CD14-positive monocyte (primary cell): ENCODE measurements at regions not wholly inside any gene's neighbourhood (a gene's known extent, or its start where the extent isn't known, plus 50 kb on each side); places are given as distances from the start of the nearest gene placed in this dataset.

ENCODE experiments used
- DNase-seq, 3 donors: peaks; one replicate each; pipeline ENCODE4 v3.0.0-alpha.2; 2011 to 2022
- H2AFZ ChIP-seq: 2 replicates; pipeline ENCODE4 v1.6.0; 2012; ENCODE audit warnings: mild to moderate bottlenecking, low read depth, low read length, inconsistent platforms; ENCODE audit not compliant: insufficient read depth, poor library complexity, severe bottlenecking
- H3K27ac ChIP-seq, 2 donors: 1 replicate in 1 of 2; 2 replicates in 1 of 2; pipeline ENCODE4 v1.5.1; 2012 to 2013; ENCODE audit warnings: low read length in 2 of 2, control low read depth in 1 of 2, inconsistent platforms in 1 of 2, low read depth in 1 of 2, mild to moderate bottlenecking in 1 of 2
- H3K27me3 ChIP-seq, 2 donors: one replicate each; pipeline versions ENCODE4 v1.6.0 to v1.6.1; 2011 to 2013; ENCODE audit warnings: low read length in 2 of 2; ENCODE audit not compliant: control insufficient read depth in 2 of 2, insufficient read depth in 2 of 2
- H3K36me3 ChIP-seq, 2 donors: replicated peaks in 1 of 2; 1 replicate in 1 of 2; 2 replicates in 1 of 2; pipeline versions ENCODE4 v1.5.1 to v1.6.1; 2012 to 2013; ENCODE audit warnings: low read length in 2 of 2, control low read depth in 1 of 2, inconsistent platforms in 1 of 2, mild to moderate bottlenecking in 1 of 2; ENCODE audit not compliant: insufficient read depth in 2 of 2, control insufficient read depth in 1 of 2
- H3K4me1 ChIP-seq, 2 donors: 1 replicate in 1 of 2; 2 replicates in 1 of 2; pipeline versions ENCODE4 v1.5.1 to v1.6.1; 2012 to 2013; ENCODE audit warnings: low read length in 2 of 2, control low read depth in 1 of 2, inconsistent platforms in 1 of 2, mild to moderate bottlenecking in 1 of 2, moderate library complexity in 1 of 2; ENCODE audit not compliant: insufficient read depth in 2 of 2, control insufficient read depth in 1 of 2
- H3K4me2 ChIP-seq: replicated peaks from 2 replicates; pipeline ENCODE3; 2012; ENCODE audit warnings: low read length, moderate library complexity, mild to moderate bottlenecking; ENCODE audit not compliant: poor library complexity, severe bottlenecking; ENCODE audit errors: extremely low read depth
- H3K4me3 ChIP-seq, 3 experiments: fragments of 200-600 bp in 1 of 3; sonication (generic) in 1 of 3; replicated peaks in 1 of 3; 1 replicate in 2 of 3; 2 replicates in 1 of 3; pipeline ENCODE4 v1.5.1; 2011 to 2013; ENCODE audit warnings: low read length in 3 of 3, mild to moderate bottlenecking in 3 of 3, control low read depth in 2 of 3, low read depth in 2 of 3, inconsistent platforms in 1 of 3, moderate library complexity in 1 of 3
- H3K79me2 ChIP-seq: 2 replicates; pipeline ENCODE4 v1.6.0; 2012; ENCODE audit warnings: mild to moderate bottlenecking, control low read depth, inconsistent platforms, low read length, moderate library complexity; ENCODE audit not compliant: insufficient read depth
- H3K9ac ChIP-seq: 2 replicates; pipeline ENCODE4 v1.6.0; 2017; ENCODE audit warnings: low read length, mild to moderate bottlenecking; ENCODE audit not compliant: insufficient read depth, poor library complexity, severe bottlenecking
- H3K9me3 ChIP-seq, 2 donors: replicated peaks in 1 of 2; 1 replicate in 1 of 2; 2 replicates in 1 of 2; pipeline versions ENCODE4 v1.5.1 to v1.6.1; 2012 to 2013; ENCODE audit warnings: low read length in 2 of 2, control low read depth in 1 of 2; ENCODE audit not compliant: control insufficient read depth in 1 of 2, insufficient read depth in 1 of 2
- H4K20me1 ChIP-seq: 2 replicates; pipeline ENCODE4 v1.6.0; 2012; ENCODE audit warnings: mild to moderate bottlenecking, low read length, control low read depth, moderate library complexity; ENCODE audit not compliant: insufficient read depth
- H3K27ac Mint-ChIP-seq, 7 donors: one replicate each; pipeline ENCODE4 v1.8.0; 2020; ENCODE audit warnings: mild to moderate bottlenecking in 7 of 7, mixed read lengths in 7 of 7, moderate library complexity in 6 of 7, inconsistent platforms in 2 of 7
- H3K27me3 Mint-ChIP-seq, 3 donors: one replicate each; pipeline ENCODE4 v1.8.0; 2021 to 2022; ENCODE audit warnings: low read depth in 3 of 3, mild to moderate bottlenecking in 3 of 3, mixed read lengths in 3 of 3, moderate library complexity in 3 of 3, inconsistent platforms in 1 of 3
- H3K36me3 Mint-ChIP-seq, 2 donors: one replicate each; pipeline ENCODE4 v1.8.0; 2020; ENCODE audit warnings: mixed read lengths in 2 of 2, inconsistent platforms in 1 of 2, mild to moderate bottlenecking in 1 of 2
- H3K4me1 Mint-ChIP-seq: one replicate; pipeline ENCODE4 v1.8.0; 2020; ENCODE audit warnings: mild to moderate bottlenecking, mixed read lengths
- H3K4me3 Mint-ChIP-seq, 2 donors: one replicate each; pipeline ENCODE4 v1.8.0; 2020; ENCODE audit warnings: mild to moderate bottlenecking in 2 of 2, mixed read lengths in 2 of 2, moderate library complexity in 1 of 2
- H3K9me3 Mint-ChIP-seq, 7 donors: one replicate each; pipeline ENCODE4 v1.8.0; 2020 to 2022; ENCODE audit warnings: mixed read lengths in 7 of 7, mild to moderate bottlenecking in 6 of 7, moderate library complexity in 6 of 7, inconsistent platforms in 2 of 7
- WGBS: methylation state at CpG from one replicate; pipeline ENCODE4 v1.1.5; 2013; ENCODE audit warnings: missing lambda C conversion rate; ENCODE audit not compliant: insufficient coverage; 5-methylcytosine and 5-hydroxymethylcytosine counted together
- intact Hi-C, 2 donors: fragments of 100-400 bp; cut with micrococcal nuclease; formaldehyde crosslinking; loops; one replicate each; pipeline versions ENCODE4 v1.15.0 to v1.15.1; 2023
- TF ChIP-seq, protein P1 (sequence below): fragments of 200-600 bp; IDR thresholded peaks from one replicate; pipeline ENCODE4 v1.8.0; 2022; ENCODE audit warnings: antibody characterized with exemption, mild to moderate bottlenecking

DNA sequence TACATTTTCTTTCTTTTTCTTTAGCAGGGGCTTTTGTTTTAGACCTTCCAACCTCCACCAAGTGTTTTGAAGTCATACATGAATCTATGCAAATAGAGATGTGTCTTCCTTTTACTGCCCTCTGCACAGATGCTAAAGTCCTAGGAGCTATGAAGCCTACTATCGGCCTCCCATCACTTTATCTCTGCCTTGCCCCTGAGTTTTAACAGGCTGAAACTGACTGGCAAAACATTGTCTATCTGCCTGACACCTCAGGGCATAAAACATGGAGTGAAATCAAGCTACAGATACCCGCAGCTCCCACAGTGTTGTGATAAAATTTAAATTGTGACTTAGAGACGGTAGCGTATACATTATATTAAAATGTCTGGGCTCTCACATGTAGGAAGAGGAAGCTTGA lies 604.6 kb upstream of the C9orf72 start:
- H3K27ac Mint-ChIP-seq: no peak overlapping the region
- no peaks in the 10 kb centered on the region for H3K27me3 Mint-ChIP-seq
- H3K27ac ChIP-seq: no peak overlapping the region
- no CpG with 5 or more reads among the region's 4 CpGs for whole genome bisulfite sequencing
- H3K79me2 ChIP-seq: no peaks in the 10 kb centered on the region
- H3K4me3 Mint-ChIP-seq: no peak overlapping the region
- no peak overlapping the region for H2AFZ ChIP-seq
- no peak overlapping the region for H3K9ac ChIP-seq
- intact Hi-C loops: no loop called here
- no peaks in the 10 kb centered on the region for H4K20me1 ChIP-seq
- H3K4me3 ChIP-seq: no peak overlapping the region
- H3K4me1 Mint-ChIP-seq: no peaks in the 10 kb centered on the region
- TF ChIP-seq, protein P1, sequence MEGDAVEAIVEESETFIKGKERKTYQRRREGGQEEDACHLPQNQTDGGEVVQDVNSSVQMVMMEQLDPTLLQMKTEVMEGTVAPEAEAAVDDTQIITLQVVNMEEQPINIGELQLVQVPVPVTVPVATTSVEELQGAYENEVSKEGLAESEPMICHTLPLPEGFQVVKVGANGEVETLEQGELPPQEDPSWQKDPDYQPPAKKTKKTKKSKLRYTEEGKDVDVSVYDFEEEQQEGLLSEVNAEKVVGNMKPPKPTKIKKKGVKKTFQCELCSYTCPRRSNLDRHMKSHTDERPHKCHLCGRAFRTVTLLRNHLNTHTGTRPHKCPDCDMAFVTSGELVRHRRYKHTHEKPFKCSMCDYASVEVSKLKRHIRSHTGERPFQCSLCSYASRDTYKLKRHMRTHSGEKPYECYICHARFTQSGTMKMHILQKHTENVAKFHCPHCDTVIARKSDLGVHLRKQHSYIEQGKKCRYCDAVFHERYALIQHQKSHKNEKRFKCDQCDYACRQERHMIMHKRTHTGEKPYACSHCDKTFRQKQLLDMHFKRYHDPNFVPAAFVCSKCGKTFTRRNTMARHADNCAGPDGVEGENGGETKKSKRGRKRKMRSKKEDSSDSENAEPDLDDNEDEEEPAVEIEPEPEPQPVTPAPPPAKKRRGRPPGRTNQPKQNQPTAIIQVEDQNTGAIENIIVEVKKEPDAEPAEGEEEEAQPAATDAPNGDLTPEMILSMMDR: no peak
- no peak overlapping the region for H3K4me2 ChIP-seq
- H3K36me3 Mint-ChIP-seq: no peaks in the 10 kb centered on the region
- no peaks in the 10 kb centered on the region for H3K36me3 ChIP-seq
- DNase-seq: no peak
- peaks cover 5 to 28% of the 10 kb centered on the region in 2 donors for H3K9me3 ChIP-seq
- H3K27me3 ChIP-seq: no peaks in the 10 kb centered on the region
- H3K9me3 Mint-ChIP-seq: peaks cover 0 to 11% (median 5%) of the 10 kb centered on the region in 7 donors
- H3K4me1 ChIP-seq: no peaks in the 10 kb centered on the region

DNA sequence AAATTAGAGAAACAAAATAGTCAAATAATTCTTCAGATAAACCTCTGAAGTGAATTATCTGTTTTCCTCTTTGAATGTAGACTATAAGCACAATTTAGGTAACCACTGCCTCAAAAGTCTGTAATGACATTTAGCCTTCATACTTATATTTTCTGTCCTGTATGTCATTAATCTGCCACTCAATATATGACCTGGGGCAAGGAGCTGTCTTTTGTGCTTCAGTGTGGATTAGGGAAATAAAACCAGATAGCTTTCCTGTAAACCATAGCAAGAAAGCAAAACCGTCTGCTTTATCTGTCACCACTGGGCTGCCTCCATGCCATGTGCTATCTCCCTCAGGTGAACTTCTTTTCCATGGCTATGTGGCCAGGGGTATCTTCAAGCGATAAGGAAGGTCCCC lies 606.6 kb upstream of the C9orf72 start:
- H3K9me3 ChIP-seq: peaks cover 5 to 44% of the 10 kb centered on the region in 2 donors
- intact Hi-C loops: no loop called here
- H2AFZ ChIP-seq: no peak overlapping the region
- Mint-ChIP-seq H3K4me1 (no peaks in the 10 kb centered on the region), H3K27ac (no peak overlapping the region), H3K9me3 (peaks cover 4 to 16% (median 8%) of the 10 kb centered on the region in 7 donors), H3K27me3 (no peaks in the 10 kb centered on the region), H3K4me3 (no peak overlapping the region), H3K36me3 (no peaks in the 10 kb centered on the region)
- no peak overlapping the region for H3K27ac ChIP-seq
- H3K9ac ChIP-seq: no peak overlapping the region
- H3K79me2 ChIP-seq: no peaks in the 10 kb centered on the region
- TF ChIP-seq, protein P1: no peak
- no peak overlapping the region for H3K4me2 ChIP-seq
- no CpG with 5 or more reads among the region's 2 CpGs for WGBS
- H3K4me3 ChIP-seq: no peak overlapping the region
- no peaks in the 10 kb centered on the region for H3K36me3 ChIP-seq
- H3K27me3 ChIP-seq: no peaks in the 10 kb centered on the region
- H4K20me1 ChIP-seq: no peaks in the 10 kb centered on the region
- DNase-seq: no peak
- no peaks in the 10 kb centered on the region for H3K4me1 ChIP-seq
